ENCODE measurements at regions not wholly inside any gene's neighbourhood (a gene's known extent, or its start where the extent isn't known, plus 50 kb on each side); places are given as distances from the start of the nearest gene placed in this dataset.

GRCh38 chr13:24060993-24061392, 99.5 kb upstream of the SPATA13 start:
- H3K36me3 ChIP-seq (replicated peaks; ENCODE audit: insufficient read depth, low read length), result no peaks in the 10 kb centered on the region
- no peak for TF ChIP-seq CTCF (IDR thresholded peaks at IDR 0.05; ENCODE audit: low read length)
- no peak for TF ChIP-seq EZH2phosphoT487 (IDR thresholded peaks at IDR 0.05; ENCODE audit: low read length)
- TF ChIP-seq EZH2 (optimal IDR thresholded peaks at IDR 0.05; ENCODE audit: low read depth, low read length), result no peak
- H3K9me2 ChIP-seq (replicated peaks; ENCODE audit: insufficient read depth, low read length), result no peaks in the 10 kb centered on the region
- H3K4me2 ChIP-seq (ENCODE audit: low read depth, low read length), result no peak overlapping the region
- H3K27ac ChIP-seq (ENCODE audit: low read length), result no peak overlapping the region
- no peaks in the 10 kb centered on the region for H3K27me3 ChIP-seq (replicated peaks; ENCODE audit: insufficient read depth, low read length)
- H3K79me2 ChIP-seq (ENCODE audit: low read length), result no peaks in the 10 kb centered on the region
- no peak for DNase-seq
- H2AFZ ChIP-seq (ENCODE audit: low read length), result no peak overlapping the region
- H4K20me1 ChIP-seq (ENCODE audit: insufficient read depth, low read length), result no peaks in the 10 kb centered on the region
- H3K4me1 ChIP-seq (ENCODE audit: low read length), result no peaks in the 10 kb centered on the region
- no peak overlapping the region for H3K4me3 ChIP-seq (ENCODE audit: low read length)
- no peak overlapping the region for H3K9ac ChIP-seq (ENCODE audit: low read length)
- H3K9me3 ChIP-seq (replicated peaks; ENCODE audit: insufficient read depth, low read length), result no peaks in the 10 kb centered on the region
- H3F3A ChIP-seq (ENCODE audit: insufficient read depth, low read length), result no peaks in the 10 kb centered on the region

GRCh38 chr13:24063281-24063877, 97.1 kb upstream of the SPATA13 start:
- Histone ChIP-seq H3K9ac (ENCODE audit: low read length) (no peak overlapping the region), H3K4me3 (ENCODE audit: low read length) (no peak overlapping the region), H2AFZ (ENCODE audit: low read length) (no peak overlapping the region), H3K4me2 (ENCODE audit: low read depth, low read length) (no peak overlapping the region), H3K36me3 (replicated peaks; ENCODE audit: insufficient read depth, low read length) (no peaks in the 10 kb centered on the region), H3F3A (ENCODE audit: insufficient read depth, low read length) (no peaks in the 10 kb centered on the region), H3K27ac (ENCODE audit: low read length) (no peak overlapping the region), H3K4me1 (ENCODE audit: low read length) (no peaks in the 10 kb centered on the region), H4K20me1 (ENCODE audit: insufficient read depth, low read length) (no peaks in the 10 kb centered on the region), H3K27me3 (replicated peaks; ENCODE audit: insufficient read depth, low read length) (no peaks in the 10 kb centered on the region), H3K9me2 (replicated peaks; ENCODE audit: insufficient read depth, low read length) (no peaks in the 10 kb centered on the region), H3K79me2 (ENCODE audit: low read length) (no peaks in the 10 kb centered on the region), H3K9me3 (replicated peaks; ENCODE audit: insufficient read depth, low read length) (no peaks in the 10 kb centered on the region)
- no peak for DNase-seq
- TF ChIP-seq EZH2phosphoT487 (IDR thresholded peaks at IDR 0.05; ENCODE audit: low read length), result no peak

GRCh38 chr13:24064371-24064770, 96.1 kb upstream of the SPATA13 start:
- Histone ChIP-seq H3K36me3 (replicated peaks; ENCODE audit: insufficient read depth, low read length) (no peaks in the 10 kb centered on the region), H3K27me3 (replicated peaks; ENCODE audit: insufficient read depth, low read length) (no peaks in the 10 kb centered on the region), H4K20me1 (ENCODE audit: insufficient read depth, low read length) (no peaks in the 10 kb centered on the region), H2AFZ (ENCODE audit: low read length) (no peak overlapping the region), H3K9me3 (replicated peaks; ENCODE audit: insufficient read depth, low read length) (no peaks in the 10 kb centered on the region), H3K27ac (ENCODE audit: low read length) (no peak overlapping the region), H3K4me2 (ENCODE audit: low read depth, low read length) (no peak overlapping the region), H3K4me1 (ENCODE audit: low read length) (no peaks in the 10 kb centered on the region), H3F3A (ENCODE audit: insufficient read depth, low read length) (no peaks in the 10 kb centered on the region), H3K79me2 (ENCODE audit: low read length) (no peaks in the 10 kb centered on the region), H3K9ac (ENCODE audit: low read length) (no peak overlapping the region), H3K4me3 (ENCODE audit: low read length) (no peak overlapping the region), H3K9me2 (replicated peaks; ENCODE audit: insufficient read depth, low read length) (no peaks in the 10 kb centered on the region)
- TF ChIP-seq CTCF (IDR thresholded peaks at IDR 0.05; ENCODE audit: low read length), result no peak
- TF ChIP-seq EZH2phosphoT487 (IDR thresholded peaks at IDR 0.05; ENCODE audit: low read length), result no peak
- no peak for TF ChIP-seq EZH2 (optimal IDR thresholded peaks at IDR 0.05; ENCODE audit: low read depth, low read length)
- DNase-seq, result no peak

- TF ChIP-seq EZH2 (optimal IDR thresholded peaks at IDR 0.05; ENCODE audit: low read depth, low read length) (no peak), CTCF (IDR thresholded peaks at IDR 0.05; ENCODE audit: low read length) (no peak), EZH2phosphoT487 (IDR thresholded peaks at IDR 0.05; ENCODE audit: low read length) (no peak)
- Histone ChIP-seq H2AFZ (ENCODE audit: low read length) (no peak overlapping the region), H3K4me3 (ENCODE audit: low read length) (no peak overlapping the region), H3K4me2 (ENCODE audit: low read depth, low read length) (no peak overlapping the region), H3K79me2 (ENCODE audit: low read length) (no peaks in the 10 kb centered on the region), H3F3A (ENCODE audit: insufficient read depth, low read length) (no peaks in the 10 kb centered on the region), H3K9me3 (replicated peaks; ENCODE audit: insufficient read depth, low read length) (no peaks in the 10 kb centered on the region), H3K36me3 (replicated peaks; ENCODE audit: insufficient read depth, low read length) (no peaks in the 10 kb centered on the region), H3K9ac (ENCODE audit: low read length) (no peak overlapping the region), H3K27me3 (replicated peaks; ENCODE audit: insufficient read depth, low read length) (no peaks in the 10 kb centered on the region), H3K4me1 (ENCODE audit: low read length) (no peaks in the 10 kb centered on the region), H3K9me2 (replicated peaks; ENCODE audit: insufficient read depth, low read length) (no peaks in the 10 kb centered on the region), H3K27ac (ENCODE audit: low read length) (no peak overlapping the region), H4K20me1 (ENCODE audit: insufficient read depth, low read length) (no peaks in the 10 kb centered on the region)
- no peak for DNase-seq
Observed at GRCh38 chr13:24065176-24065575, 95.3 kb upstream of the SPATA13 start.

Measured in MM.1S (cell line).